Activated B cell treated with CpG ODN at 0.5 μM for 24 hours (primary cell): ENCODE measurements at regions not wholly inside any gene's neighbourhood (a gene's known extent, or its start where the extent isn't known, plus 50 kb on each side); places are given as distances from the start of the nearest gene placed in this dataset.

Source experiments
- ATAC-seq: fragments of 200-7000 bp; cut with Tn5 transposase; one replicate; pipeline ENCODE4 v1.10.0; 2021; ENCODE audit warnings: low read depth, mild to moderate bottlenecking, moderate library complexity
- CTCF ChIA-PET: fragments of 350-600 bp; sonication (Branson Sonifier 250); formaldehyde crosslinking; loops from one replicate; lab custom pipeline; 2021; ENCODE audit warnings: antibody characterized with exemption; lab: Charles Lee
- POLR2A ChIA-PET: fragments of 350-600 bp; sonication (Branson Sonifier 250); formaldehyde crosslinking; loops from one replicate; lab custom pipeline; 2021; ENCODE audit warnings: antibody characterized with exemption; lab: Charles Lee
- DNase-seq: peaks from one replicate; pipeline ENCODE4 v3.0.0; 2022
- H3K27ac Mint-ChIP-seq: one replicate; pipeline ENCODE4 v1.8.0; 2020; ENCODE audit warnings: mixed read lengths
- H3K27me3 Mint-ChIP-seq: one replicate; pipeline ENCODE4 v1.8.0; 2021; ENCODE audit warnings: mixed read lengths
- H3K36me3 Mint-ChIP-seq: one replicate; pipeline ENCODE4 v1.8.0; 2021; ENCODE audit warnings: low read depth, mixed read lengths
- H3K4me1 Mint-ChIP-seq: one replicate; pipeline ENCODE4 v1.8.0; 2021; ENCODE audit warnings: mixed read lengths
- H3K4me3 Mint-ChIP-seq: one replicate; pipeline ENCODE4 v1.8.0; 2020; ENCODE audit warnings: mild to moderate bottlenecking, mixed read lengths
- H3K9me3 Mint-ChIP-seq: one replicate; pipeline ENCODE4 v1.8.0; 2020; ENCODE audit warnings: mixed read lengths
- intact Hi-C: fragments of 100-400 bp; cut with micrococcal nuclease; formaldehyde crosslinking; loops from one replicate; pipeline ENCODE4 v1.15.1; 2024
- TF ChIP-seq, protein P1 (sequence below): fragments of 200-600 bp; IDR thresholded peaks from one replicate; pipeline ENCODE4 v1.8.0; 2022; ENCODE audit warnings: antibody characterized with exemption, mild to moderate bottlenecking

DNA sequence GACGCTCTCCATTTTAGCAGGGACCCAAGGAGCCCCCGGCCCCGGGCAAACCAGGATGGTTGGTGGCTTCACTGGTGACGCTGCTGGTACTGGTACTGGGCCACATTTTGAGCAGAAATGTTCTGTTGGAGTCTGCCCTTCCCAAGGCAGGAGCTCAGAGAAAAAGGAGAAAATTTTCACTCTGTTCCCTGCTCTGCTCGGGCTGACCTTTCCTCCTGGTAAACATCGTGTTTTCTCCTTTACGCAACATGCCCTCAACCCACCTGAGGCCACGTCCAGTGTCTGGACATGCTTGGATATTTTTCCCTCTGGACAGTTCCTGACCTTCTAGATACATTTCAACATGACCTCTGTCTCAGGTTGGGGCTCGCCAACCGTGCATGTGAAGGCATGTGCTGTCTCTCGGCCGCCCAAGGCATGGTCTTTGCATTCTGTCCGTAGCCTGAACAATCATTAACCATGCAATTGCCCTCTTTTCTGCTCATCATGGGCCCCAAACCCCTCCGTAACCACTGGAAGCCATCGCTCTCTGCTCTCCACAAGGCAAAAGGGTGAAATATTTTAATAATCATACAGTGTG, 115.2 kb upstream of the PEG3 start:
- H3K9me3 Mint-ChIP-seq, result peaks cover 17% of the 10 kb centered on the region
- H3K36me3 Mint-ChIP-seq, result no peaks in the 10 kb centered on the region
- POLR2A ChIA-PET, result no interaction called here

DNA sequence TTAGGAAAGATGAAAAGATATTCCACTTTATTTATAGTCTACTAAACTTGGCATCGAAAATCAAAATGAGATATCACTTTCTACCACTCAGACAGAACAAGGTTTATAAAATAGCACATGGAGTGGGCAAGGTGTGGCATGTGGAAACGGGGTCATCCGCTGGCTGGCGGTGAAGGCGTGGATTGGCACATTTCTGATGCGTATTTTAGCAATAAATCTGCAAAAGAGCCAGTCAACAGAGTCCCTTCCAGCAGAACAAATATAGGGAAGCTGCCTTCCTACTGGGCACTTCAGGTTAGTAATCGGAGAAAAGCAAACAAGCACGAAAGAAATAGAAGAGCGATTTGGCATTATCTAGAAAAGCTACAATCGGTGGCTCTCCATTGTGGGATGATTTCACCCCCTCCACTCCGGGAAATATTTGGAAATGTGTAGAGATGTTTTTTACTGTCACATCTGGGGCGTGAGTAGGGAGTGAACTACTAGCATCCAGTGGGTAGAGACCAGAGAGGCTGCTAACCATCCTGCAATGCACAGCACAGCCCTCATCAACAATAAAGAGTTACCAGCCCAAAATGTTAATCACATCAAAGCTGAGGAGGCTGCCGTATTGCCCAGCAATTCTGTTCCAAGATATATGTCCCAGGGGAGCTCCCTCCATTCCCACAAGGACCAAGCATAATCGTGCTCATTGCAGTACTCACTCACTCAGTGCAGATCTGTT, 116.1 kb upstream of the PEG3 start:
- Mint-ChIP-seq H3K4me3 (no peak overlapping the region), H3K27ac (no peak overlapping the region), H3K36me3 (no peaks in the 10 kb centered on the region), H3K9me3 (peaks cover 12% of the 10 kb centered on the region), H3K27me3 (no peaks in the 10 kb centered on the region), H3K4me1 (no peaks in the 10 kb centered on the region)
- ChIA-PET POLR2A (no interaction called here), CTCF (no interaction called here)
- TF ChIP-seq, protein P1, sequence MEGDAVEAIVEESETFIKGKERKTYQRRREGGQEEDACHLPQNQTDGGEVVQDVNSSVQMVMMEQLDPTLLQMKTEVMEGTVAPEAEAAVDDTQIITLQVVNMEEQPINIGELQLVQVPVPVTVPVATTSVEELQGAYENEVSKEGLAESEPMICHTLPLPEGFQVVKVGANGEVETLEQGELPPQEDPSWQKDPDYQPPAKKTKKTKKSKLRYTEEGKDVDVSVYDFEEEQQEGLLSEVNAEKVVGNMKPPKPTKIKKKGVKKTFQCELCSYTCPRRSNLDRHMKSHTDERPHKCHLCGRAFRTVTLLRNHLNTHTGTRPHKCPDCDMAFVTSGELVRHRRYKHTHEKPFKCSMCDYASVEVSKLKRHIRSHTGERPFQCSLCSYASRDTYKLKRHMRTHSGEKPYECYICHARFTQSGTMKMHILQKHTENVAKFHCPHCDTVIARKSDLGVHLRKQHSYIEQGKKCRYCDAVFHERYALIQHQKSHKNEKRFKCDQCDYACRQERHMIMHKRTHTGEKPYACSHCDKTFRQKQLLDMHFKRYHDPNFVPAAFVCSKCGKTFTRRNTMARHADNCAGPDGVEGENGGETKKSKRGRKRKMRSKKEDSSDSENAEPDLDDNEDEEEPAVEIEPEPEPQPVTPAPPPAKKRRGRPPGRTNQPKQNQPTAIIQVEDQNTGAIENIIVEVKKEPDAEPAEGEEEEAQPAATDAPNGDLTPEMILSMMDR, result no peak
- no peak for DNase-seq
- no peak for ATAC-seq
- intact Hi-C loops, result no loop called here

More for the DNA sequence above, 115.2 kb upstream of the PEG3 start:
- CTCF ChIA-PET, result no interaction called here
- H3K4me3 Mint-ChIP-seq, result no peak overlapping the region
- no peak for ATAC-seq
- no peaks in the 10 kb centered on the region for H3K27me3 Mint-ChIP-seq
- H3K4me1 Mint-ChIP-seq, result no peaks in the 10 kb centered on the region
- DNase-seq, result no peak
- intact Hi-C loops, result no loop called here
- TF ChIP-seq, protein P1, result no peak
- no peak overlapping the region for H3K27ac Mint-ChIP-seq

DNA sequence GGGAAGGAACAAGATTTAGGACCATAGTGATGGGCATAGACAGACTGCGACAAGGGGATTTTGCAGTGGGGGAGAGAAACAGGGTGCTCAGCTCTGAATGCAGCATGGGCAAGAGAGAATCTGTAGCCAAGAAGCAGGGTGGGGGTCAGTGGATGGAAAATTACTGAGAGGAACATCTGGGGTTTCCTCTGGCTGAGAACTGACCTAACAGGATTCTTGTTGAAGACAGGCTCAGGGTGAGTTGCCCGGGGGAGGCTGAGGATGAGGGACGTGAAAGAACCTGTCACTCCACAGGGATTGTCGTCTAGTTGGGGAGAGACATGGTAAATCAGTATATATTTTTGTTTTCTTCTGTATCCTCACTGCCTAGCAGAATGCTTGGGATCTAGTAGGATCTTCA, 118.7 kb upstream of the PEG3 start:
- H3K4me3 Mint-ChIP-seq, result no peak overlapping the region
- DNase-seq (no peak), ATAC-seq (no peak)
- H3K9me3 Mint-ChIP-seq, result peaks cover 12% of the 10 kb centered on the region
- ChIA-PET POLR2A (no interaction called here), CTCF (no interaction called here)
- intact Hi-C loops, result no loop called here
- TF ChIP-seq, protein P1, result no peak
- no peak overlapping the region for H3K27ac Mint-ChIP-seq
- no peaks in the 10 kb centered on the region for H3K27me3 Mint-ChIP-seq
- H3K36me3 Mint-ChIP-seq, result no peaks in the 10 kb centered on the region
- H3K4me1 Mint-ChIP-seq, result no peaks in the 10 kb centered on the region

DNA sequence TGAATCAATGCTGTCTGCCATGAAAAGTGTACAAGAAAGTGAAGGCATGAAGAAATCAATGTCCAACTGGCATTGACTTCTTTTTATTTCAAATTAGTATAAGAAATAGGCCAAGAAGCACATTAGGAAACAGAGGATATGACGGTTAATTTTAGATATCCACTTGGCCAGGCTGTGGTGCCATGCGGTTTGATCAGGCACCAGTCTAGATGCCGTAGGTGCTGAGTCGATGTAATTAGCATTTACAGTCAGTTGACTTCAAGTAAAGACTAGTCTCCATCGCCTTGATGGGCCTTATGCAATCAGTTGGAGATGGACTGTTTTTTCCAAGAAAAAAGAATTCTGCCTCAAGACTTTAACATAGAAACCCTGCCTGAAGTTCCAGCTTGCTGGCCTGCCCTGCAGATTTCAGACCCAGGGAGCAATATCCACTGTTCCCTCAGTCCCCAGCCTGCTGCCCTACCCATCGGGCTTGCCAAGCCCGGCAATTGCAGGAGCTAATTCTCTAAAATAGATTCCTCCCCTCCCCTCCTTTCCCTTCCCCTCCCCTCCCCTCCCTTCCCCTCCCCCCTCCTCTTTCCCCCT, 120.5 kb upstream of the PEG3 start:
- intact Hi-C loops, result no loop called here
- POLR2A ChIA-PET, result no interaction called here
- Mint-ChIP-seq H3K27ac (no peak overlapping the region), H3K27me3 (peaks cover 1% of the 10 kb centered on the region), H3K9me3 (peaks cover 16% of the 10 kb centered on the region), H3K4me1 (no peaks in the 10 kb centered on the region), H3K36me3 (no peaks in the 10 kb centered on the region), H3K4me3 (no peak overlapping the region)
- TF ChIP-seq, protein P1, result no peak
- no peak for DNase-seq
- CTCF ChIA-PET, result no interaction called here
- ATAC-seq, result no peak

DNA sequence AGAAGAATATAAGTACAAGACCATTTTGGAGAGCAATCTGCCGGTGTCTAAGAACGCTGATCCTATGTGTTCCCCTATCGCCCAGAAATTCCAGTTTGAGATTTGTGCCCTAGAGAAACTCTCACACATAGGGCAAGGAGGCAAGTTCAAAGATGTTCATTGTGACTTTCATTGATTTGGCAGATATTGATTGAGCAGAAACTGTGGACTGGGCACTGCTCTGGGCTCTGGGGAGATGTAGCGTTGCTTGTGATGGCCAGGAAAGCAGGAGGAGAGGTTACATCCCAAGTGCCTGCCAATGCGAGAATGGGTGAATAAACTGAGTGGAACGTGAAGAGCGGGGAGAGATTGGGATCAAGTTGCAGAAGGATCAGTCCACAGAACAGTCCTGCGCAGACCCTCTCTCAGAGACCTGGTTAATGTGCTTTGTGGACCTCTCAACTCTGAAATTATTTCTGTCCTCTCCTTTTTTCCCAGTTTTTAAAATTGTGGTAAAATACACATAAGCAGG, 123.9 kb upstream of the PEG3 start:
- peaks cover 1% of the 10 kb centered on the region for H3K27me3 Mint-ChIP-seq
- H3K9me3 Mint-ChIP-seq, result peaks cover 11% of the 10 kb centered on the region
- TF ChIP-seq, protein P1, result no peak
- H3K36me3 Mint-ChIP-seq, result no peaks in the 10 kb centered on the region
- ChIA-PET CTCF (no interaction called here), POLR2A (interaction anchor here (0.6 kb wide), 1 partner anchor 369 kb away, joined by 3 read pairs; the partner anchor contains the start of gene ZNF71)
- H3K27ac Mint-ChIP-seq, result no peak overlapping the region
- intact Hi-C loops, result no loop called here
- H3K4me3 Mint-ChIP-seq, result no peak overlapping the region
- no peaks in the 10 kb centered on the region for H3K4me1 Mint-ChIP-seq
- ATAC-seq, result no peak
- DNase-seq, result no peak
